Activated CD4-positive, alpha-beta T cell treated with anti-CD3 and anti-CD28 coated beads for 1 hour (primary cell): ENCODE measurements at regions not wholly inside any gene's neighbourhood (a gene's known extent, or its start where the extent isn't known, plus 50 kb on each side); places are given as distances from the start of the nearest gene placed in this dataset.

Experiments
- DNase-seq: peaks from one replicate; pipeline ENCODE4 v3.0.0-alpha.2; 2020

- DNase-seq: no peak
These were observed 731.4 kb downstream of the LTN1 start for GRCh38 chr21:28261298-28261697.

GRCh38 chr21:28257276-28257675, 735.4 kb downstream of the LTN1 start:
- DNase-seq: no peak

GRCh38 chr21:28256837-28257236, 735.8 kb downstream of the LTN1 start:
- no peak for DNase-seq

GRCh38 chr21:28256420-28256831, 736.3 kb downstream of the LTN1 start:
- no peak for DNase-seq

GRCh38 chr21:28253961-28254360, 738.7 kb downstream of the LTN1 start:
- no peak for DNase-seq

GRCh38 chr21:28253338-28253737, 739.3 kb downstream of the LTN1 start:
- no peak for DNase-seq

- no peak for DNase-seq
These were observed 739.7 kb downstream of the LTN1 start for GRCh38 chr21:28252928-28253327.

GRCh38 chr21:28250946-28251345, 741.7 kb downstream of the LTN1 start:
- DNase-seq: no peak

GRCh38 chr21:28247454-28248020, 745.1 kb downstream of the LTN1 start:
- DNase-seq: no peak

GRCh38 chr21:28240586-28240985, 752.1 kb downstream of the LTN1 start:
- no peak for DNase-seq

- DNase-seq: no peak
These were observed 753.3 kb downstream of the LTN1 start for GRCh38 chr21:28239340-28239739.

GRCh38 chr21:28237661-28238060, 755.0 kb downstream of the LTN1 start:
- no peak for DNase-seq

- no peak for DNase-seq
These were observed 757.3 kb downstream of the LTN1 start for GRCh38 chr21:28235169-28235895.

GRCh38 chr21:28234326-28234725, 758.4 kb downstream of the LTN1 start:
- DNase-seq: no peak

- DNase-seq: no peak
These were observed 759.0 kb downstream of the LTN1 start for GRCh38 chr21:28233536-28234220.

- no peak for DNase-seq
These were observed 762.1 kb downstream of the LTN1 start for GRCh38 chr21:28230559-28230958.

- DNase-seq: no peak
These were observed 762.9 kb downstream of the LTN1 start for GRCh38 chr21:28229814-28230213.

- no peak for DNase-seq
These were observed 764.1 kb downstream of the LTN1 start for GRCh38 chr21:28228636-28228995.

GRCh38 chr21:28227881-28228635, 764.6 kb downstream of the LTN1 start:
- DNase-seq: no peak

GRCh38 chr21:28226563-28226962, 766.1 kb downstream of the LTN1 start:
- no peak for DNase-seq

GRCh38 chr21:28224191-28224726, 768.4 kb downstream of the LTN1 start:
- DNase-seq: no peak

- no peak for DNase-seq
These were observed 770.7 kb downstream of the LTN1 start for GRCh38 chr21:28221984-28222383.

GRCh38 chr21:28220680-28221079, 772.0 kb downstream of the LTN1 start:
- no peak for DNase-seq
